Fibroblast of peridontal ligament (primary cell): ENCODE measurements at regions not wholly inside any gene's neighbourhood (a gene's known extent, or its start where the extent isn't known, plus 50 kb on each side); places are given as distances from the start of the nearest gene placed in this dataset.

ENCODE experiments used
- DNase-seq: peaks from one replicate; pipeline ENCODE4 v3.0.0-alpha.2; 2010; ENCODE audit errors: extremely low read depth

GRCh38 chr4:182066037-182066436 is 177.2 kb upstream of the TENM3 start:
- DNase-seq = no peak

DNA sequence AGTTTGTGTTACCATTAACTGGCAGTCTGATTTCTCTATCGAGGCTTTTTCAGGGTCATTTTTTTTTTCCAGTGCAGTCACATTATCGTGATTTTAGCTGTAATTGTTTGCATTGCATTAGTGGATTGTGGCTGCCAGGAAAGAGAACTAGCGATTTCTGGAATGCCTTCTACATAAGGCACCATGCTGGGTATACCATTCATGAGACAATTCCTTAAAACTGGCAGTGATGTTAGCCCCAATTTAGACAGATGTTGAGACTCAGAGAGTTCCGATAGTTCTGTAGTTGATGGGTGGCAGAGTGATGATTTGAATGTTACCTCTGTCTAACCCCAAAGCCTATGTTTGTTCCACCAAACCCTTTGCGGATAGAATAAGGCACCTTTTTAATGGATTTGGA is 175.4 kb upstream of the TENM3 start:
- DNase-seq = no peak

GRCh38 chr4:182068920-182069319 is 174.3 kb upstream of the TENM3 start:
- no peak for DNase-seq

- DNase-seq = no peak
Measured at GRCh38 chr4:182073278-182073677, 169.9 kb upstream of the TENM3 start.

DNA sequence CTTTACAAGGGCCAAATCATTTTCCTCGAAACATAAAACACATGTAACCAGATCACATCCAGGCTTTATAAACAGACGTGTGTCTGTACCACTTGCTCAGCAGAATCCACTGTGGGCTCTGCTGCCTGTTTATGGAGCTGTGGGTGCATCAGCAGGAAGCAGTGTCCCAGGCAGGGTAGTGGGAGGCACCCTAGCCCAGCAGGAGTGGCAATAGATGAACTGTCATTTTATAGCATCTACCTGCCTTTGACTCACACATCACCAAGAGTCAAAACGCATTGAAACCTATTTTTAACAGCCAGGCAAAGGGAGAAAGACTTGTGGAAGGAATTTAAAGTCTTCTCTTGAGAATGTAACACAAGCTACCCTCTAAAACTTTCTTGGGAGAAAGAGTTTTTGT is 169.1 kb upstream of the TENM3 start:
- peak; percentile 13 for DNase-seq

GRCh38 chr4:182074810-182075209 is 168.4 kb upstream of the TENM3 start:
- no peak for DNase-seq

- no peak for DNase-seq
Measured at GRCh38 chr4:182082910-182083309, 160.3 kb upstream of the TENM3 start.

DNA sequence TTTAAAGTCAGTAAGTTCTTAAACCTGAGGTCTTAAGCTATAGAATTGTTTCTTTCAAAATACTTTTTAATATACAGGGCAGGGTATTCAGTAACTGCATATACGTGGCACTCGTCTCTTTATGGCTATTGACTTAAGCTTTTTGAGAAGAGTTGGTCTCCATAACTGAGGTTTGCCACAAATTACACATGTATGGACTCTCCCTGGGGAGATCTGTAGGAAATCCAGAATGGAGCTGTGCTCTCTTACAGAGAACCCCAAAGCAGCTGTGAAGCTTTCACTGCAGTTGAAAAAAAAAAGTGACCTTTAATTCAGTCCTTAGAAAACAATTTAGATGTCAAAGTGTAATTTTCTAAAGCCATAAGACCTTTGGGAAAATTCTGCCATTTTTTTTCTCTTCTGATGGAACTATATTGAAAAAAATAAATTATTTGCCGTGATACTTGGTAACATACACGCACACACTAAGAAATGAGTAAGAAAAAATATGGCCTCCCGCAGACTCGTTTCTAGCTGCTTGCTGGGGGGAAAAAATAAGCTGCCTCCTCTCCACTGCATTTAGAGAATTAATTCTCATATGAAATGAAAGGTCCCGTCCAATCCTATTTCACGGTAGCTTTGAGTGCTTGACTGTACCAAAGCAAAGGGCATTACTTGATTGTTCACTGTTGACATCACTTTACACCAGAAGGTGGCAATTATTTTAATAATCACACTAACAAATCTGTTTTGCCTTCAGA is 159.4 kb upstream of the TENM3 start:
- DNase-seq = no peak

DNA sequence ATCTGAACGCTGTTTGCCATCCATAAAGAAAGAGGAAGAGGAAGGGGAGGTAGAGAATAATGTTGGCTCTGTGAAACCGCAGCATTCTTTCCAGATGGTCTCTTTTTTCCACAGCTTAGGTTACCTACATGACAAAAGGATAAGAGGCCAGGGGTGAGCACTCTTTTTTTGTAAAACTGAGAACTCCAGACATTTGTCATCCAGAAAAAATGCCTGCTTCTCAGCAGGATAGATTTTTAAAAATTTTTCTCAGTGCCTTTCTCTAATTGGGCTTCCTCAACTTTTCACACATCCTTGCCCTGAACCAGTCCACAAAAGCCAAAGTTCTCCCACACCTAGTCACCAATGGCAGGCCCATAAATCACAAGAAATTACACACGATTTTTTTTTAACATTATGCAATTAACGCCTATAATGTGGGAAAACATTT is 158.1 kb upstream of the TENM3 start:
- no peak for DNase-seq

DNA sequence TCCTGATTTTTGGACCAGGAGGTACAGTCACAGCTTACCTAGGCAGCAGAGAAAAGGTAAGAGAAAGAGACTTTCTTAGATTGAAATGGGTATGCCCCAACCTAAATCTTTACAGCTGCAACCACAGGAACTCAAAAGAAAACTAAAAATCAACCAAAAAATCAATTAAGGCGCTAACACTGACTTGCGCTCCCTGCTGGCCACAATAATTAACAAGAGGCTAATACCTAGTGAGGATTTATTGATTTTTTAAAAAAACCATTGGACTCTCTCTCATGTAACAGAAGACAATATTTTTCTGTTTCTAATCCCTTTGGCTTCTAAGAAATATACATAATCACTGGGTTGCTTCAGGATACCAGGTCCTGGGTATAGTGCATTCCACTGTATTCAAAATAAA is 153.9 kb upstream of the TENM3 start:
- DNase-seq = peak; percentile 10

DNA sequence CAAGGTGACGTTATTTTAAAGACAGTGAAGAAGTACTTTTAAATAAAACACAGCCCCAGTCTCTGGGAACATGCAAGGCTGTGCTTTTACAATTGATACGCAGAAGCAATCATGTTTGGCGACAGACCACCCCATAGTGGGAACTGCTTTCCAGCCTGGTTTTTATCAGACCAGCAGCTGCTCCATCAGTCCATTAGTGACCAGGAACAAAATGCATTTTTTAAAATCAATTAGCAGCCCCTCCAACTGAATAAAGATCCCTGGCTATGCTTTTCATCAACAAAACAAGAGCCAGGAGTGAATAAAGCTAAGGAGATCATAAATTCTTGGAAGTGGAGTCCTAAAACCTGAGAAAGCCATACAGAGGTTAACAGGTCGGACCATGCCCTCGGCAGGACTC is 153.0 kb upstream of the TENM3 start:
- DNase-seq = no peak

- no peak for DNase-seq
Measured at GRCh38 chr4:182091128-182091527, 152.1 kb upstream of the TENM3 start.

GRCh38 chr4:182093431-182093831 is 149.8 kb upstream of the TENM3 start:
- no peak for DNase-seq

- no peak for DNase-seq
Measured at GRCh38 chr4:182093935-182094334, 149.3 kb upstream of the TENM3 start.

DNA sequence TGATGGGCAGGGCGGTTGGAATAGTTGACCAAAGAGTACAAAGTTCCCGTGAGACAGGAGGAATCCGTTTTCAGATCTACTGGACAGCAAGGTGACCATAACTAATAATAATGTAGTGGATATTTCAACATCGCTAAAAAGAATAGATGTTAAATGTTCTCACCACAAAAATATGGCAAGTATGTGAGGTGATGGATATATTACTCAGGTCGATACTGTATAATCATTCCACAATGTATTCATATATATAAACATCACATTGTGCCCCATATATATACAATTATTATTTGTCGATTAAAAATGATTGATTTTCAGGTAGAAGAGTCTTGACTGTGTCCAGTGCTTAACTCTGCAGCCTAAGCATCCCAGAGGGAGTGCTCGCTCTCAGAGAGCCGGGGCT is 141.6 kb upstream of the TENM3 start:
- no peak for DNase-seq

- DNase-seq = no peak
Measured at GRCh38 chr4:182102576-182102975, 140.6 kb upstream of the TENM3 start.

DNA sequence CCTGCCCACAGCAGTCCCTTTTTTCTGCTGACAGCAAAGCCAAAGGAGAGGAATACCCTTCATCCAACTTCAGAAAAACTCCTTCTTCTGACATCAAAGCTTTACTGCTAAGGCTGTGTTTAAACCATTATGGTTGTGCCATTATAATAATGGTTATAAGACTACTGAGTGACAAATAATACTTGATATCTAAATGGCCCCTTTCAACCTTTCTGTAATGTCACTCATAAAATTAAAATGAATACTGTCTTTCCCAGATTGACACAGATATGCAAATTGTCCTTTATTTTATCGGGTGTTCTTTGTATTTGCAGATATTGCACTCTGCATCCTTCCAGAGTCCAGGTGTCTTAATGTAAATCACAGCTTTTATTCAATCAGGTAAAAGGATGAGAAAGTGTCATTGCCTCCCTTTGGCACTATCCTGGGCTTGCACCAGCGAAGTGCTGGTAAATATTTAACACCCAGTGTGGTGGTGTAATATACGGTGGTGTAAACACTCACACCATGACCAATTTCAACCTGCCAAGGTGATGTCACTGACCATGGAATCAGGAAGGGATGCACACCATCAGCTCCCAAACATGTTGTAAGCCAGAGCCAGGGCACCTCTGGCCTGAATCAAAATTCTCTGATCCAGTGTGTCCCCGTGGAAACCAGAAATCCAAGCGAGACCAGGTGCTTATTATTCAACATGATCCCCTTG is 139.4 kb upstream of the TENM3 start:
- DNase-seq = no peak

DNA sequence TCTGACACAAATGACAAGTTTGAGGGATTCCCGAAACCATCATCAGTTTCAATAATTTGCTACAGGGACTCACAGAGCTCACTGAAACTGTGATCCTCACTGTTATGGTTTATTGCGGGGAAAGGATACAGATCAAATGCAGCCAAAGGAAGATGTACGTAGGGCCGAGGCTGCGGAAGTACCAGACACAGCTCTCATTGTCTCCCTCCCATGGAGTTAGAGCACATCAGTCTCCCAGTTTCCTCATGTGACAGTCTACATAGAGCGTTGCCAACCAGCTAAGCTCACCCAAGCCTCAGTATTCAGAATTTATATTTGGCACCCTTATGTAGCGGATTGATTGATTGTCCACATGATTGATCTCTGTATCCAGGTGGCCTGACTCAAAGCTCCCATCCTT is 137.8 kb upstream of the TENM3 start:
- DNase-seq = no peak

DNA sequence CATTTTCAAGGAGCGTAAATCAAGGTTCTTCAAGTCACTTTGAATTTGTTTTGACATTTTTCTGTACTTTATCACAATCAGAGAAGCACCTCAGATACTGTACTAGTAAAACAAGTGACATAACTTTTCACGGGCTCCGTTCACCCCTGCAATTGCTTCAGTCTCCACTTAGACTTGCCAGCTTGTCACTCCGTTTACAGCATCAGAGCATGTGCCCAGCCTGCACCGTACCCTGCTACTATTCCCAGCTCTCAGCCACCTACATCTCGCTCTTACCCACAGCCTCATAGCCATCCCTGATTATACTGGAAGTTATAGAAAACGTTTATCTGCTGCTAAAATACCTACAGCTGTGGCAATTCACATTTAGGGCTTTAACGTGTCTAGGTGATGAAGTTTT is 135.3 kb upstream of the TENM3 start:
- DNase-seq = no peak

DNA sequence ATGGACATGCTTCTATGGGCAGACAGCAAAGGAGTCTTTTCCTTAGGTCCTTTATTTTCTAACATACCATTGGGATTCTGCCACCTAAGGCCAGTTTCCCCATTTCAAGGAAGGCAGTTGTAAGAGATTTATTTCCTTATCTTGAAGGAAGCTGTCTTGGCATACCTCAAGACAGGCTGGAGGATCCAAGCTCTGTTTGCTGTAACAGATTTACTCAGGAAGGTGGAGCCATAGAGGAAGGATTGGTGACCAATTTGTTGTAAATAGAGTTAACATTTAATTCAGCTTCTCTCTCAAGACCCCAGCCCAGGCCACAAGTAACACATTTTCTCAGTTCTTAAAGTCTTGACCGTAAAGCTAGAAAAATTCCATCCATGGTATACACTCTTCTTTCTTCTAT is 131.6 kb upstream of the TENM3 start:
- no peak for DNase-seq

DNA sequence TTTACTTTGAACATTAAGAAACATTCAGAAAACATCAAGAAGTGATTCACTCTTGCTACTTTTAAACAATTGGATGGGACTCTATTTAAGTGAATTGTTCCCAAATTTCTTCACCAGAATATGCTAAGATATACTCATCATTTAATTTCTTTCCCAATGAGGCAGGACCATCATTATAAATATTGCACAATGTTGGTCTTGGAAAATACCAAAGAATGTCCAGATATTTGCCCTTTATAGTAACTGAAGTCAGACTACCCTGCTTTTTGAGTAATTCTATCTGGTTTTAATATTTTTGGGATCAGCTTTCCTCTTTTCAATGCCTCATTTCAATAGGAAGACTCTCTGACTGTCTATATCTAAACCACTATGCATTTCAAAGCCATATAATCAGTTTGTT is 129.4 kb upstream of the TENM3 start:
- DNase-seq = peak; percentile 56

DNA sequence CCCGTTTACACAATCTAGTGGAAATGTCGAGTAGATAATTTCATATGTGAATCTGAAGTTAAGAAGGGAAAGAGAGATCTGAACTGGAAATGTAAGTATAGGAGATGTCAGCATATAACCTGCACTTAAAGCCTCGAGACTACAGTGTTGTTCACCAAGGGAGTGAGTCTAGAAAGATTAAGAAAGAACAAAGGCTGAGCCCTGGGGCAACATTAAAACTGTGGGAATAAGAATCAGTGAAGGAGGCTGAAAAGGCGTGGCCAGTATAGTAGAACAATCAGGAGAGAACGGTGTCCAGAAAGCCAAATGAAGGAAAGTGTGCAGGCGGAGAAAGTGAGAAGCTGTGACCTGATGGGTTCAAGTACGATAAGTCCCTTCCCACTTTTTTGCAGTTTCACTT is 118.8 kb upstream of the TENM3 start:
- DNase-seq = no peak

- DNase-seq = peak; percentile 45
Measured at GRCh38 chr4:182126096-182126495, 117.1 kb upstream of the TENM3 start.

GRCh38 chr4:182126603-182127002 is 116.6 kb upstream of the TENM3 start:
- peak; percentile 32 for DNase-seq
